Left forelimb (tissue), 1 donor: ENCODE measurements at regions not wholly inside any gene's neighbourhood (a gene's known extent, or its start where the extent isn't known, plus 50 kb on each side); places are given as distances from the start of the nearest gene placed in this dataset.
"Not testable (repeated sequence)": the region's sequence is repeated elsewhere in the genome, so short reads cannot be mapped to it uniquely, and the experiment has no call there.

Experiments
- DNase-seq: peaks from one replicate; pipeline ENCODE4 v3.0.0-alpha.2; 2018; ENCODE audit warnings: low spot score

- DNase-seq = peak; percentile 46
These were observed 195.8 kb downstream of the MATN1 start for GRCh38 chr1:30527511-30528140.

- DNase-seq = peak; percentile 40
These were observed 196.6 kb downstream of the MATN1 start for GRCh38 chr1:30526652-30527345.

- DNase-seq = peak; percentile 66
These were observed 197.3 kb downstream of the MATN1 start for GRCh38 chr1:30525971-30526651.

GRCh38 chr1:30525631-30525970 lies 197.8 kb downstream of the MATN1 start:
- DNase-seq = peak; percentile 62

- DNase-seq = peak; percentile 31
These were observed 198.4 kb downstream of the MATN1 start for GRCh38 chr1:30524840-30525617.

GRCh38 chr1:30524025-30524555 lies 199.3 kb downstream of the MATN1 start:
- DNase-seq = peak; percentile 20

- DNase-seq = peak; percentile 33
These were observed 200.0 kb downstream of the MATN1 start for GRCh38 chr1:30523055-30524020.

GRCh38 chr1:30522031-30523004 lies 201.1 kb downstream of the MATN1 start:
- DNase-seq = peak; percentile 64

- DNase-seq = peak; percentile 15
These were observed 202.0 kb downstream of the MATN1 start for GRCh38 chr1:30521261-30521865.

- DNase-seq = peak; percentile 26
These were observed 202.9 kb downstream of the MATN1 start for GRCh38 chr1:30520476-30520875.

GRCh38 chr1:30519201-30519763 lies 204.1 kb downstream of the MATN1 start:
- no peak for DNase-seq

GRCh38 chr1:30518696-30519095 lies 204.7 kb downstream of the MATN1 start:
- no peak for DNase-seq

- peak; percentile 46 for DNase-seq
These were observed 205.2 kb downstream of the MATN1 start for GRCh38 chr1:30518186-30518585.

- not testable (repeated sequence) for DNase-seq
These were observed 205.7 kb downstream of the MATN1 start for GRCh38 chr1:30517666-30518065.

- peak; percentile 20 for DNase-seq
These were observed 206.1 kb downstream of the MATN1 start for GRCh38 chr1:30517241-30517640.

- peak; percentile 28 for DNase-seq
These were observed 206.9 kb downstream of the MATN1 start for GRCh38 chr1:30516485-30516858.

- peak; percentile 50 for DNase-seq
These were observed 207.5 kb downstream of the MATN1 start for GRCh38 chr1:30515755-30516484.

- DNase-seq = peak; percentile 44
These were observed 208.4 kb downstream of the MATN1 start for GRCh38 chr1:30514945-30515344.
